ENCODE measurements at regions not wholly inside any gene's neighbourhood (a gene's known extent, or its start where the extent isn't known, plus 50 kb on each side); places are given as distances from the start of the nearest gene placed in this dataset.
"Not testable (repeated sequence)": the region's sequence is repeated elsewhere in the genome, so short reads cannot be mapped to it uniquely, and the experiment has no call there.

DNA sequence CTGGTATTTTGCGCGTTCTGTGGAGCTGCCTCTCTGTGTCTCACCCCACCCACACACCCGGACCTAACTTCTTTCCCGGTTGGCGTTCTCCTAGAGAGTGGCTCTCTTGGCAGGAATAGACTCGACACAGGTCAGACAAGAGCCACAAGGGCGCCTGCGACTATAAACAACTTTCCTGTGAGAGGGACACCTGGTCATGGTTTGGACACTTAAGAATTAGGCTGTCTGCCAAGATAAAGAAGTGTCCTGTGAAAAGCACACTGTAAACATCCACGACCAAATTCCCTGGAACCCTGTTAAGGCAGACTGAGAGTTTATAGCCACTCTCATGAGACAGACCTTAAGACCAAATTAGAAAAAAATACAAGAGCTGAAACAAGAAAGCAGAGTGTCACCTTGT lies 192.9 kb upstream of the ATP6AP2 start:
- TF ChIP-seq, protein P1, sequence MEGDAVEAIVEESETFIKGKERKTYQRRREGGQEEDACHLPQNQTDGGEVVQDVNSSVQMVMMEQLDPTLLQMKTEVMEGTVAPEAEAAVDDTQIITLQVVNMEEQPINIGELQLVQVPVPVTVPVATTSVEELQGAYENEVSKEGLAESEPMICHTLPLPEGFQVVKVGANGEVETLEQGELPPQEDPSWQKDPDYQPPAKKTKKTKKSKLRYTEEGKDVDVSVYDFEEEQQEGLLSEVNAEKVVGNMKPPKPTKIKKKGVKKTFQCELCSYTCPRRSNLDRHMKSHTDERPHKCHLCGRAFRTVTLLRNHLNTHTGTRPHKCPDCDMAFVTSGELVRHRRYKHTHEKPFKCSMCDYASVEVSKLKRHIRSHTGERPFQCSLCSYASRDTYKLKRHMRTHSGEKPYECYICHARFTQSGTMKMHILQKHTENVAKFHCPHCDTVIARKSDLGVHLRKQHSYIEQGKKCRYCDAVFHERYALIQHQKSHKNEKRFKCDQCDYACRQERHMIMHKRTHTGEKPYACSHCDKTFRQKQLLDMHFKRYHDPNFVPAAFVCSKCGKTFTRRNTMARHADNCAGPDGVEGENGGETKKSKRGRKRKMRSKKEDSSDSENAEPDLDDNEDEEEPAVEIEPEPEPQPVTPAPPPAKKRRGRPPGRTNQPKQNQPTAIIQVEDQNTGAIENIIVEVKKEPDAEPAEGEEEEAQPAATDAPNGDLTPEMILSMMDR (IDR thresholded peaks at IDR 0.05) = not testable (repeated sequence)
- TF ChIP-seq POLR2A (IDR thresholded peaks at IDR 0.05; ENCODE audit: low read depth) = not testable (repeated sequence)

Measured in esophagus muscularis mucosa (tissue), 3 donors.